Left renal cortex interstitium (tissue), 4 donors: ENCODE measurements at regions not wholly inside any gene's neighbourhood (a gene's known extent, or its start where the extent isn't known, plus 50 kb on each side); places are given as distances from the start of the nearest gene placed in this dataset.
"Not testable (repeated sequence)": the region's sequence is repeated elsewhere in the genome, so short reads cannot be mapped to it uniquely, and the experiment has no call there.

Experiments
- DNase-seq, 4 donors: peaks; one replicate each; pipeline ENCODE4 v3.0.0-alpha.2; 2013; ENCODE audit warnings: low read depth in 4 of 4, low spot score in 2 of 4, missing footprints in 1 of 4

DNA sequence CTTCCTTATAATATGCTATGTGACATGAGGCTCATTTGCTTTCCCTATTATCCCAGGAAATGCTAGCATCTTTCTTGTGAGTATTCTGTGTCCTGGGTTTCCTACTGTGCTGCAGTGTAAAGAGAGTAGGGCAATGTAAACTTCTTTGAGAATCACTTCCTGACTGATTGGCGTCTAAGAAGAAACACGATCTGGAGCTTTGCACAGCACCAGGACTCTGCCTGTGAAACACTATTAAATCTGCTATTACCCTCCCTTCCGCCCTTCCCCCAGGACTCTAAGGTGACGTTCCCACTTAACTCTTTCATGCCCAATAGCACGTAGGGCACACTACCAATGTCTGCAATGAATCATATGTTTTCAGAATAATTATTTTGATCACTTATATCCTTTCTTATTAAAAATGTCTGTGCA, 607.3 kb upstream of the CITED2 start:
- DNase-seq: peak in 2 of 4 donors; percentile 58 to 77

- no peak for DNase-seq
Measured at GRCh38 chr6:139981066-139981624, 606.7 kb upstream of the CITED2 start.

DNA sequence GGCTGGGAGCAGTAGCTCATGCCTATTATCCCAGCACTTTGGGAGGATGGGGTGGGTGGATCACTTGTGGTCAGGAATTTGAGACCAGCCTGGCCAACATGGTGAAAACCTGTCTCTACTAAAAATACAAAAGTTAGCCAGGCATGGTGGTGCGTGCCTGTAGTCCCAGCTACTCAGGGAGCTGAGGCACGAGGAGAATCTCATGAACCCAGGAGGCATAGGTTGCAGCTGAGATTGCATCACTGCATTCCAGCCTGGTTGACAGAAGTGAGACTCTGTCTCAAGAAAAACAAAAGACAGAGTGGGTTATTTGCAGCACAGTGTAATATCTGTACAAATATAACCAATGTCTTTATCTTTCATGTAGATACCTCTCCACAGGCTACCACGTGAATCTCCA, 606.2 kb upstream of the CITED2 start:
- not testable (repeated sequence) for DNase-seq

DNA sequence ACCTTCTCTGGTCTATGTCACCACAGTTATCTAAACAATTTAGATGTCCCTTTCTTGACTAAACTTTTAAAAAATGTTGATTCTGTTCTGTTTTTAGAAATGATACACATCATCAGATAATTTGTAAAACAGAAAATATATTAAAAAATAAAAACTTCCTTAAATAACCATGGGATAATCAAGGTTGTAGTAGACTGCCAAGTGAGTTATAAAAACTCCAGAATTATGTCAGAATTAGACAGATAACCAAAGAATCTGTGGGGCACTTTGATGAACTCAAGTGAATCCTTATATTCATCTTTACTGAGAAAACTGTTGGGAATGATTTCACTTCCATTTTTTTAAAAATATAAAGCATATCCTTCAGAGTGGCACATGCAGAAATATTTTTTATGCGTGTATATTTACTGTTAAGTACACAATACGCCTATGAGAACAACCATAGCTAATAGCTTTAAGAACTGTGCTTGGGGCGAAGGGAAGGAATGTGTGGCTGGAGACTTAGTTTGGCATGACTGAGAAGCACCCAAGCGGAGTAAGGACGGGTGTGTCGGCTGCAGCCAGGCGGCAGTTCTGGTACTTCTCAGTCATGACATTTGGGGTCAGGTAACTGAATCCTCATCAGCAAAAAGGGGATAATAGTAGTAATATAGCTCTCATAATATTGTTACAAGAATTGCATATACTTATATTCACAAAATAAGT, 604.7 kb upstream of the CITED2 start:
- DNase-seq: peak in 2 of 4 donors; percentile 55 to 66

GRCh38 chr6:139977887-139978332, 603.5 kb upstream of the CITED2 start:
- DNase-seq: no peak

DNA sequence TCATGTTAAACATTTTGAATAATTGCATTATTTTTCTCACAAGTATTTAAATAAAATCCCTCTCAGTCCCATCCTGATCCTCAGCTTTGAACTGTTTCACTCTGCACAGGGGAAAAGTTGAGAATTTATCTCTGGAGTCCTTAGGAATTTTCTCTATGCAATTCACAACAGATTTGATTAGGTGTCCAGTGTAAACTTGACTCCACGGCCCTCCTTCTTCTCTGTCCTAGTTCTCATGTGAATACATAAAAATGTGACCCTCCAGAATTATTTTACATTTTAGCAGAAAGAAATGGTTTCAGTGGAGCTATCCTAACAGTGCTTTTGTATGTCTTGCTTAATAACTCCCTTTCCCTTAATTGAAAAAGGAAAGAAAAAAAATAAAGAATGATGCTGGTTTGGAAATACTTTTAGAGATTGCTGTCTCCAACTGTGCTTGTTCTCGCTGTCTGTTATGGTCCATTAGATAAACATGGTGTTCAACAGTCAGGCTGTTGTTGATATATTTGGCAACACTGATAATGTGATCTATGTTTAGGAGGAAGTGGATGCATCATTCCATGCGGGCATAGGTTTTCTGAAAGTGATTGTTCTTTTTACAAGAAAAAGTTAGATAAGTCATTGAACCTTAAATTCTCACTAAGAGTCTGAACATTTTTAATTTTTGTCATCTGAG, 599.4 kb upstream of the CITED2 start:
- no peak for DNase-seq

- no peak for DNase-seq
Measured at GRCh38 chr6:139972116-139972515, 597.7 kb upstream of the CITED2 start.

DNA sequence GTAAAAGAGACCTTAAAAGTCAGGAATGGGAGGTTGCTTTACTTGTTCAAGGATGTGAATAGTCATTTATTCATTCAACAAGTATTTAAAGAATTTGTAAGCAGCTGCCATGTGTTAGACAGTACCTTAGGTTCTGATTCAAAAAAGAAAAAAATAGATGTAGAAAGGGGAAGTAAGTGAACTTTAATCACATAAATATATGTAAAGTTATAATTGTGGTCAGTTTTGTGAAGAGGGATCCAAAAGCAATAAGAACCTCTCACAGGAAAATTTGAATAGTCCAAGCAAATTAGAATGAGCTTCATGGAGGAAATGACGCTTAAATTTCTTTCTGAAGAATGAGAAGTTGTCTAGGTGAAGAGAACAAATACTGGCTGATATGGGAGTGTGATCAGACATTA, 596.1 kb upstream of the CITED2 start:
- no peak for DNase-seq

DNA sequence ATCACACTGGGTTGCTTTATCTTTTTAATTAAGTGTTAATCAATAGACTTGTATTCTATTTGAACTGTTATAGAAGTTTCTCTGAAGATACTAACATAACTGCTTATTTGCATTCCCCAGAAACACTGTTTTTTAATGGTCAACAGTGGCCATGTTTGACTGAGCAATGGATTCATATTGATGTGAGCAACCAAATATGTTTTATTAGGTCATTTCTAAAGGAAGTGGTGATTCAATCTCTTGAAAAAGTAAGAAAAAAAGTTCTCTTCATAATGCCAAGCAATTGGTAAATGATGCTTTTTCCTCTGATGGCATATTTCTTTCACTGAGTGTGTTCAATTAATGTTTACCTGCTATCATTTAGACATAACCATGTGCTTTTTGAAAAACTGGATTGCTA, 593.0 kb upstream of the CITED2 start:
- DNase-seq: no peak

DNA sequence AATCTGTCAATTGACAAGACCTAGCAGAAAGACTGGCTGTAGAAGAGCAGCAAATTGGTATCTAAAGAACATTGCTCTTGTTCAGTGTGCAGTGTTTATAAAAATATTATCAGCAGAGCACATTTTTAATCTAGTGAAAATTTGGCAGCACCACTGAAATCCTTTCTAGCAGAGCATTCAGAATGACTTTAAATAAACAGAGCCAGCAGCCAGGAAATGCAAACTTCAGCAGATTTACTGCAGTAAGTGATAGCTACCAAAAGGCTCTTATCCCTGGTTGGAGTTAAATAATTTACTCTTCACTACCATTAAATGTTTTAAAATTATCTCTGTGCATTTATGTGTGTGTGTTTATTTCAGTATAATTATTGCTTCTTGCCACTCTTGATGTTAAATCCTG, 590.9 kb upstream of the CITED2 start:
- DNase-seq: no peak

GRCh38 chr6:139964737-139965136, 590.3 kb upstream of the CITED2 start:
- DNase-seq: no peak

GRCh38 chr6:139962654-139963347, 588.4 kb upstream of the CITED2 start:
- no peak for DNase-seq

DNA sequence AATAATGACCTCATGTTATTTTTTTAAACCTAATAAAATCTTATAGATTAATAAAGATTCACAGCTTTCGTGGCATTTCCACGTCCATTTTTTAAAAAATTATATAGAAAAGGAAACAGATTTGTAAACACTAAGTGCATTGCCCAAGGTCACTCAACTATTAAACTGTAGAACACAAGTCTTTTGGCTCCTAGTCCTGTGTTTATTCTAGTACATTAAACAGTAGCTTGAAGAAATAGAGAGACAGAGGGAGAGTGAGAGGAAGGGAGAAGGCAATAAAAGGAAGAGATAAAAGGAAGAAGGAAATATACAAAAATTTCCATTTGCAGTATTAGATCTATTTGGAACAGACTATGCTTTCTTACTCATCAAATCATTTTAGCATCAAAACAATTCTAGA, 586.7 kb upstream of the CITED2 start:
- DNase-seq: no peak

- no peak for DNase-seq
Measured at GRCh38 chr6:139960671-139961070, 586.2 kb upstream of the CITED2 start.

DNA sequence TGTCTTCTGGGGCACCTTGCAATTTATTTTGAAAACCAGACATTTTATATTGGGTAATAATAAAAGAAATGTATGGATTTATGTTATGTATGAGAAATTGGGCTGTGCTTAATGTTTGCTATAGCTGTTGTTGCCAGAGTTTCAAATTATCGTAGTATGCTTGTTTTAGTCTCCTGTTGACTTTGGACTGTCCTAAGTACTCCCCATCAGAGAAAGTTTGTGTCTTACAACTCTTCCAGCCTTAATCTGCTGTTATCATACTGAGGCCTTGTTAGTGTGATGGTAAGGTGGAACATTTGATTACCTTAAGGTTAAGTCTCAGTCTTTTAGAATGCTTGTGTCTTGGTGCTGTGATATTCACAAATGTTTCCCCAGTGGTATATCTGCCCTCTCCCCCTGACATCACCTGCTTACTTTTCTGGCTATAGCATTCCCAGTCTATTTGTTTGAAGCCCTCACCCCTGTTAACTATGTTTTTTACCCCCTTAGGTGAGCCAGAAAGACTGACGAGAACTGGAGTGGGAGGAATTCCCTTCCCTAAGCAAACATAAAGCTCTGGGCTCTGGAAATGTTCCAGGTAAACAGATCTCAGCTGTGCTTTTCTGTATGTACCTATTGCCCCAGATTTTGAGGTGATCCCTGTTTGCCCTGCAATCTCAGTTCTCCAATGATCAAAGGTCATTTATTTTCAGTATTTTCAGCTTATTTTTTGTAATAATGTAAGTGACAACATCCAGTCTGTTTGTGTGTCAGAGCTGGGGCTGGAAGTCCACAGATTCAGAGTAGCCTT, 581.1 kb upstream of the CITED2 start:
- no peak for DNase-seq

DNA sequence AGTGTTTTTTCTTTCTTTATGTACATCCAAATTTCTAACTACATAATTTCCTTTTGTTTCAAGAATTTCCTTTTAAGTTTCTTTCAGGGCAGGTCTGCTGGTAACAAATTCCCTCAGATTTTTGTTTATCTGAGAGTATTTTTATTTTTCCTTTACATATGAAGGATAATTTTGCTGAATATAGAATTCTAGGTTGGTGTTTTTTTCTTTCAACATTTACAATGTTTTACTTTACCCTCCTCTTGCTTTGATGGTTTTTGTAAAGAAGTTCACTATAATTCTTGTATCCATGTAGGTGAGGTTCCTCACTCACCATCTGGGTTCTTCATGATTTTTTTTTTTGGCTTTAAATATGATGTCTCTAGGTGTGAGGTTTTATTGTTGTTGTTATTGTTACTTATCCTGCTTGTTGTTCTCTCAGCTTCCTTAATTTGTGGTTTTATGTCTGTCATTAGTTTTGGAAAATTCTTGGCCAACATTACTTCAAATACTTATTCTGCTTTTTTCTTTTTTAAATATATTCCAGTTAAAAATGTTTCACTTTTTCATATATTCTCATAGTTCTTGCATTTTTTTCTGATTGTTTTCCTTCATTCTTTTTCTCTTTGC, 580.1 kb upstream of the CITED2 start:
- DNase-seq: no peak

- not testable (repeated sequence) for DNase-seq
Measured at GRCh38 chr6:139953780-139954179, 579.3 kb upstream of the CITED2 start.

- DNase-seq: no peak
Measured at GRCh38 chr6:139951172-139951571, 576.7 kb upstream of the CITED2 start.

DNA sequence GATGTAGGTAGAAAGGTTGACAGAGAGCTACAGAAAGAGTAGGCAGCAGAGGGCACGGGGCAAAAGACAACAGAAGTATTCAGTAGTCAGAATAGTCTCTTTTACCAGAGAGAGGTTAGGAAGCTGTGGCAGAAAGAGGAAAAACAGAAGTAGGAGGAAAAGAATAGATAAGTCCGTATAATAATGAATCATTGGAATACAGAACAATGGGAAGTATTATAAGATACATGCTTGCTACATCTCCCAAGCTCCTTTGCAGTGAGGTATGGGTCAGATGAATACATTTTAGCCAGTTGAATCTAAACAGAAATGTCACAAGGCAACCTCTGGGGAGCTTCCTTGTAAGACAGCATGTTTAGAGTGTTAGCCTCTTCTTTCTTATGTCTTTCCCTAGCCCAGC, 570.5 kb upstream of the CITED2 start:
- DNase-seq: no peak

DNA sequence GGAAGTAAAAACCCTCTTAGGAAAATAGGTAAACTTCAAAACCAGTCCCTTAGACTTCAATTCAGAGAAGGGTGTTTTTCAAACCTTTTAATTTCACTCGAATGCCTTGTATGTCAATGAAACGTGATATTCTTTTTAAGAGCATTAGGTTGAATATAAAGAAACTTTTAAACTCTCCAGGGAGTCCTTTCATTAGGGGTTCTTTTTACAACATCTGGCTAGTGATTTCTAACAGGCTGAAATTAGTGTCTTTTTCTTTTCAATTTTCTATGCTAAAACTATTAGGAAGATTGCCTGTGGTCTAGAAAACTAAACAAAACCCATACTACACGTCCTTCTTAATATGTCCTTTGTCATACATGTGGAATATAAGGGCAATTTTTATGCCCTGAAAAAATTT, 569.7 kb upstream of the CITED2 start:
- no peak for DNase-seq
